DND-41 (cell line): ENCODE measurements at regions not wholly inside any gene's neighbourhood (a gene's known extent, or its start where the extent isn't known, plus 50 kb on each side); places are given as distances from the start of the nearest gene placed in this dataset.

ENCODE experiments used
- ATAC-seq: fragments of 200-7000 bp; cut with Tn5 transposase; 3 replicates; pipeline ENCODE4 v1.9.1; 2021; ENCODE audit warnings: low read depth; ENCODE audit not compliant: insufficient read depth
- DNase-seq: peaks from one replicate; pipeline ENCODE4 v3.0.0-alpha.2; 2020
- H2AFZ ChIP-seq: 2 replicates; pipeline ENCODE4 v1.6.0; 2012; ENCODE audit warnings: low read depth, low read length
- H3K27ac ChIP-seq: 2 replicates; pipeline ENCODE4 v1.5.1; 2012; ENCODE audit warnings: low read length, inconsistent platforms
- H3K27me3 ChIP-seq: fragments of 200-600 bp; sonication (generic); 2 replicates; pipeline ENCODE4 v1.6.0; 2012; ENCODE audit warnings: low read length, mild to moderate bottlenecking, inconsistent platforms; ENCODE audit not compliant: insufficient read depth, poor library complexity
- H3K36me3 ChIP-seq: 2 replicates; pipeline ENCODE4 v1.5.1; 2012; ENCODE audit warnings: low read length, inconsistent platforms; ENCODE audit not compliant: insufficient read depth
- H3K4me1 ChIP-seq: 2 replicates; pipeline ENCODE4 v1.5.1; 2012; ENCODE audit warnings: mild to moderate bottlenecking, low read length; ENCODE audit not compliant: insufficient read depth
- H3K4me2 ChIP-seq: 2 replicates; pipeline ENCODE4 v1.6.0; 2012; ENCODE audit warnings: mild to moderate bottlenecking, moderate library complexity, low read length, inconsistent platforms; ENCODE audit not compliant: insufficient read depth
- H3K4me3 ChIP-seq, 2 experiments: fragments of 200-600 bp in 1 of 2; shearing (Covaris generic) in 1 of 2; 2 replicates each; pipeline ENCODE4 v1.5.1; 2012 to 2016; ENCODE audit warnings: inconsistent platforms in 2 of 2, low read length in 2 of 2, mild to moderate bottlenecking in 2 of 2, low read depth in 1 of 2, moderate library complexity in 1 of 2
- H3K79me2 ChIP-seq: 2 replicates; pipeline ENCODE4 v1.6.0; 2012; ENCODE audit warnings: low read length, inconsistent platforms; ENCODE audit not compliant: insufficient read depth
- H3K9ac ChIP-seq: 2 replicates; pipeline ENCODE4 v1.6.0; 2012; ENCODE audit warnings: low read depth, mild to moderate bottlenecking, inconsistent platforms, low read length, moderate library complexity
- H3K9me3 ChIP-seq: 2 replicates; pipeline ENCODE4 v1.5.1; 2012; ENCODE audit warnings: low read length, moderate library complexity, mild to moderate bottlenecking, inconsistent platforms; ENCODE audit not compliant: insufficient read depth, severe bottlenecking
- H4K20me1 ChIP-seq: 2 replicates; pipeline ENCODE4 v1.6.0; 2012; ENCODE audit warnings: low read length; ENCODE audit not compliant: insufficient read depth
- EZH2 ChIP-seq: IDR thresholded peaks from 3 replicates; pipeline ENCODE4 v1.6.1; 2012; ENCODE audit warnings: borderline replicate concordance, low read depth, mild to moderate bottlenecking, moderate library complexity, low read length, inconsistent platforms; ENCODE audit not compliant: severe bottlenecking
- TF ChIP-seq, protein P1 (sequence below): IDR thresholded peaks from 2 replicates; pipeline ENCODE4 v1.5.1; 2012; ENCODE audit warnings: borderline replicate concordance, low read length, moderate library complexity, mild to moderate bottlenecking; ENCODE audit not compliant: poor library complexity, severe bottlenecking; ENCODE audit errors: extremely low read depth

DNA sequence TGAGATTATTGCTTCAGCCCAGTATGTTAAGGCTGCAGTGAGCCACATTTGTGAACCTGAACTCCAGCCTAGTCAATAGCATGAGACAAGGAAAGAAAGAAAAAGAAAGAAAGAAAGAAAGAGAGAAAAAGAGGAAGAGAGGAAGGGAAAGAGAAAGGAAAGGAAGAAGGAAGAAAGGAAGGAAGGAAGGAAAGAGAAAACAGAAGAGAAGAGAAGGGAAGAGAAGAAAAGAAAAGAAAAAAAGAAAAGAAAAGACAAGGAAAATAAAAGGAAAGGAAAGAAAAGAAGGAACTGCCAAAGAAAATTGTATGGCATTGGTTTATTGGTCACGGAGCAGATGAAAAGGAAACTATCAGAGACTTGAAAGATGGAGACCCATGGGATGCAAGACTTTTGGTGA lies 1158.8 kb downstream of the OLFM4 start:
- H2AFZ ChIP-seq, result no peak overlapping the region
- no peaks in the 10 kb centered on the region for H4K20me1 ChIP-seq
- H3K4me2 ChIP-seq, result no peak overlapping the region
- no peak overlapping the region for H3K27ac ChIP-seq
- no peaks in the 10 kb centered on the region for H3K36me3 ChIP-seq
- H3K4me1 ChIP-seq, result no peaks in the 10 kb centered on the region
- H3K9me3 ChIP-seq, result no peaks in the 10 kb centered on the region
- H3K4me3 ChIP-seq, result no peak overlapping the region
- TF ChIP-seq, protein P1, sequence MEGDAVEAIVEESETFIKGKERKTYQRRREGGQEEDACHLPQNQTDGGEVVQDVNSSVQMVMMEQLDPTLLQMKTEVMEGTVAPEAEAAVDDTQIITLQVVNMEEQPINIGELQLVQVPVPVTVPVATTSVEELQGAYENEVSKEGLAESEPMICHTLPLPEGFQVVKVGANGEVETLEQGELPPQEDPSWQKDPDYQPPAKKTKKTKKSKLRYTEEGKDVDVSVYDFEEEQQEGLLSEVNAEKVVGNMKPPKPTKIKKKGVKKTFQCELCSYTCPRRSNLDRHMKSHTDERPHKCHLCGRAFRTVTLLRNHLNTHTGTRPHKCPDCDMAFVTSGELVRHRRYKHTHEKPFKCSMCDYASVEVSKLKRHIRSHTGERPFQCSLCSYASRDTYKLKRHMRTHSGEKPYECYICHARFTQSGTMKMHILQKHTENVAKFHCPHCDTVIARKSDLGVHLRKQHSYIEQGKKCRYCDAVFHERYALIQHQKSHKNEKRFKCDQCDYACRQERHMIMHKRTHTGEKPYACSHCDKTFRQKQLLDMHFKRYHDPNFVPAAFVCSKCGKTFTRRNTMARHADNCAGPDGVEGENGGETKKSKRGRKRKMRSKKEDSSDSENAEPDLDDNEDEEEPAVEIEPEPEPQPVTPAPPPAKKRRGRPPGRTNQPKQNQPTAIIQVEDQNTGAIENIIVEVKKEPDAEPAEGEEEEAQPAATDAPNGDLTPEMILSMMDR, result no peak
- no peak for TF ChIP-seq EZH2
- H3K27me3 ChIP-seq, result no peaks in the 10 kb centered on the region
- no peak for DNase-seq
- H3K79me2 ChIP-seq, result no peaks in the 10 kb centered on the region
- no peak overlapping the region for H3K9ac ChIP-seq
- no peak for ATAC-seq

GRCh38 chr13:54194233-54195024 lies 1165.8 kb downstream of the OLFM4 start:
- H3K4me2 ChIP-seq, result no peak overlapping the region

GRCh38 chr13:54196684-54197083 lies 1168.1 kb downstream of the OLFM4 start:
- Histone ChIP-seq H3K4me1 (no peaks in the 10 kb centered on the region), H3K4me2 (no peak overlapping the region), H3K9ac (no peak overlapping the region), H3K36me3 (no peaks in the 10 kb centered on the region), H3K27ac (no peak overlapping the region), H3K79me2 (no peaks in the 10 kb centered on the region), H3K9me3 (no peaks in the 10 kb centered on the region), H4K20me1 (no peaks in the 10 kb centered on the region), H2AFZ (no peak overlapping the region), H3K4me3 (no peak overlapping the region), H3K27me3 (no peaks in the 10 kb centered on the region)
- DNase-seq, result no peak
- ATAC-seq, result no peak
- TF ChIP-seq, protein P1, result no peak
- no peak for TF ChIP-seq EZH2

More at GRCh38 chr13:54194233-54195024, 1165.8 kb downstream of the OLFM4 start:
- DNase-seq (no peak), ATAC-seq (no peak)
- no peaks in the 10 kb centered on the region for H3K4me1 ChIP-seq
- no peaks in the 10 kb centered on the region for H3K36me3 ChIP-seq
- no peak overlapping the region for H3K9ac ChIP-seq
- H2AFZ ChIP-seq, result no peak overlapping the region
- H3K27me3 ChIP-seq, result no peaks in the 10 kb centered on the region
- no peak overlapping the region for H3K4me3 ChIP-seq
- H3K9me3 ChIP-seq, result no peaks in the 10 kb centered on the region
- no peak overlapping the region for H3K27ac ChIP-seq
- no peaks in the 10 kb centered on the region for H4K20me1 ChIP-seq
- no peaks in the 10 kb centered on the region for H3K79me2 ChIP-seq
- TF ChIP-seq, protein P1, result no peak
- TF ChIP-seq EZH2, result no peak
